GM21390 (cell line): ENCODE measurements at regions not wholly inside any gene's neighbourhood (a gene's known extent, or its start where the extent isn't known, plus 50 kb on each side); places are given as distances from the start of the nearest gene placed in this dataset.
"Not testable (repeated sequence)": the region's sequence is repeated elsewhere in the genome, so short reads cannot be mapped to it uniquely, and the experiment has no call there.

ENCODE experiments used
- ATAC-seq: cut with Tn5 transposase; IDR thresholded peaks from one replicate; pipeline ENCODE4 v1.9.1; 2021; ENCODE audit not compliant: unreplicated experiment

GRCh38 chr15:38726187-38726586 is 161.6 kb upstream of the RASGRP1 start:
- ATAC-seq = no peak

- no peak for ATAC-seq
Measured at GRCh38 chr15:38733331-38733730, 168.7 kb upstream of the RASGRP1 start.

- ATAC-seq = no peak
Measured at GRCh38 chr15:38740206-38740605, 175.6 kb upstream of the RASGRP1 start.

- ATAC-seq = no peak
Measured at GRCh38 chr15:38743147-38743546, 178.5 kb upstream of the RASGRP1 start.

- ATAC-seq = no peak
Measured at GRCh38 chr15:38745126-38745525, 180.5 kb upstream of the RASGRP1 start.

GRCh38 chr15:38745626-38746025 is 181.0 kb upstream of the RASGRP1 start:
- no peak for ATAC-seq

- ATAC-seq = no peak
Measured at GRCh38 chr15:38746211-38746610, 181.6 kb upstream of the RASGRP1 start.

- ATAC-seq = no peak
Measured at GRCh38 chr15:38748710-38749109, 184.1 kb upstream of the RASGRP1 start.

- no peak for ATAC-seq
Measured at GRCh38 chr15:38750786-38751185, 186.2 kb upstream of the RASGRP1 start.

GRCh38 chr15:38755718-38756117 is 191.1 kb upstream of the RASGRP1 start:
- no peak for ATAC-seq

GRCh38 chr15:38756441-38756840 is 191.8 kb upstream of the RASGRP1 start:
- no peak for ATAC-seq

GRCh38 chr15:38758043-38758442 is 193.4 kb upstream of the RASGRP1 start:
- no peak for ATAC-seq

GRCh38 chr15:38761681-38762080 is 197.1 kb upstream of the RASGRP1 start:
- no peak for ATAC-seq

- ATAC-seq = no peak
Measured at GRCh38 chr15:38768970-38769369, 204.4 kb upstream of the RASGRP1 start.

GRCh38 chr15:38769492-38769891 is 204.9 kb upstream of the RASGRP1 start:
- no peak for ATAC-seq

GRCh38 chr15:38774076-38774475 is 209.5 kb upstream of the RASGRP1 start:
- ATAC-seq = not testable (repeated sequence)

GRCh38 chr15:38781196-38781595 is 216.6 kb upstream of the RASGRP1 start:
- ATAC-seq = no peak

GRCh38 chr15:38782156-38782555 is 217.5 kb upstream of the RASGRP1 start:
- no peak for ATAC-seq

- ATAC-seq = no peak
Measured at GRCh38 chr15:38788918-38789317, 224.3 kb upstream of the RASGRP1 start.

GRCh38 chr15:38789566-38789965 is 225.0 kb upstream of the RASGRP1 start:
- no peak for ATAC-seq

- ATAC-seq = no peak
Measured at GRCh38 chr15:38793206-38793810, 228.7 kb upstream of the RASGRP1 start.

- no peak for ATAC-seq
Measured at GRCh38 chr15:38795471-38796245, 231.0 kb upstream of the RASGRP1 start.

- no peak for ATAC-seq
Measured at GRCh38 chr15:38796589-38796988, 232.0 kb upstream of the RASGRP1 start.
